Caco-2 (cell line): ENCODE measurements at regions not wholly inside any gene's neighbourhood (a gene's known extent, or its start where the extent isn't known, plus 50 kb on each side); places are given as distances from the start of the nearest gene placed in this dataset.

Experiments
- BruUV-seq: library from RNA; stranded (reverse); fragments of 400-500 nt; replicated peaks from 2 replicates; lab custom pipeline; 2021; lab: Mats Ljungman, UMichigan
- CTCF ChIA-PET: fragments of 300-600 bp; sonication (Branson Sonifier 250); formaldehyde crosslinking; loops from one replicate; lab custom pipeline; 2022; ENCODE audit warnings: antibody characterized with exemption; lab: Charles Lee
- POLR2A ChIA-PET: fragments of 300-600 bp; sonication (Branson Sonifier 250); formaldehyde crosslinking; loops from one replicate; lab custom pipeline; 2022; ENCODE audit warnings: antibody characterized with exemption; lab: Charles Lee
- DNase-seq, 2 experiments: peaks; one replicate each; pipeline versions ENCODE4 v3.0.0 to v3.0.0-alpha.2; 2020 to 2022
- H3K27me3 ChIP-seq: replicated peaks from 2 replicates; pipeline ENCODE4 v1.6.0; 2011; ENCODE audit warnings: low read length; ENCODE audit not compliant: control insufficient read depth, insufficient read depth
- H3K36me3 ChIP-seq: 2 replicates; pipeline ENCODE4 v1.5.1; 2011; ENCODE audit warnings: low read length; ENCODE audit not compliant: control insufficient read depth, insufficient read depth
- H3K4me1 ChIP-seq: fragments of 250-450 bp; sonication (Bioruptor Pico); 2 replicates; pipeline ENCODE4 v1.5.1; 2020; ENCODE audit warnings: mild to moderate bottlenecking
- H3K4me3 ChIP-seq: 2 replicates; pipeline ENCODE4 v1.5.1; 2011; ENCODE audit warnings: low read depth, mild to moderate bottlenecking, control low read depth, low read length
- H3K9me3 ChIP-seq: fragments of 250-450 bp; sonication (Bioruptor Pico); 2 replicates; pipeline ENCODE4 v1.5.1; 2020; ENCODE audit warnings: mild to moderate bottlenecking, moderate library complexity
- H3K27ac Mint-ChIP-seq: one replicate; pipeline ENCODE4 v1.8.0; 2022; ENCODE audit warnings: mixed read lengths; ENCODE audit not compliant: unreplicated experiment
- H3K27me3 Mint-ChIP-seq: one replicate; pipeline ENCODE4 v1.8.0; 2022; ENCODE audit warnings: mixed read lengths; ENCODE audit not compliant: insufficient read depth, unreplicated experiment
- H3K36me3 Mint-ChIP-seq: one replicate; pipeline ENCODE4 v1.8.0; 2022; ENCODE audit warnings: mild to moderate bottlenecking, mixed read lengths; ENCODE audit not compliant: insufficient read depth, unreplicated experiment
- H3K4me1 Mint-ChIP-seq: one replicate; pipeline ENCODE4 v1.8.0; 2022; ENCODE audit warnings: low read depth, mixed read lengths; ENCODE audit not compliant: unreplicated experiment
- H3K4me3 Mint-ChIP-seq: one replicate; pipeline ENCODE4 v1.8.0; 2022; ENCODE audit warnings: mild to moderate bottlenecking, moderate library complexity, mixed read lengths; ENCODE audit not compliant: unreplicated experiment
- H3K9me3 Mint-ChIP-seq: one replicate; pipeline ENCODE4 v1.8.0; 2022; ENCODE audit warnings: mixed read lengths; ENCODE audit not compliant: unreplicated experiment
- CTCF ChIP-seq, 2 experiments: fragments of 200-600 bp in 1 of 2; IDR thresholded peaks; 1 replicate in 1 of 2; 2 replicates in 1 of 2; pipeline versions ENCODE4 v1.5.1 to v1.8.0; 2011 to 2022; ENCODE audit warnings: antibody characterized with exemption in 1 of 2, control low read depth in 1 of 2, inconsistent platforms in 1 of 2, low read depth in 1 of 2, low read length in 1 of 2, mild to moderate bottlenecking in 1 of 2, moderate library complexity in 1 of 2; ENCODE audit not compliant: insufficient read depth in 1 of 2, severe bottlenecking in 1 of 2, unreplicated experiment in 1 of 2
- intact Hi-C: fragments of 100-400 bp; cut with micrococcal nuclease; formaldehyde crosslinking; loops from one replicate; pipeline ENCODE4 v1.10.0; 2022; ENCODE audit not compliant: unreplicated experiment

GRCh38 chr7:131792311-131792710, 235.9 kb upstream of the PODXL start:
- intact Hi-C loops = no loop called here
- H3K27me3 Mint-ChIP-seq = peaks cover 4% of the 10 kb centered on the region
- H3K9me3 ChIP-seq = no peaks in the 10 kb centered on the region
- H3K27me3 ChIP-seq = no peaks in the 10 kb centered on the region
- H3K36me3 ChIP-seq = no peaks in the 10 kb centered on the region
- ChIA-PET CTCF (no interaction called here), POLR2A (no interaction called here)
- H3K4me1 Mint-ChIP-seq = no peaks in the 10 kb centered on the region
- no peak overlapping the region for H3K27ac Mint-ChIP-seq
- peaks cover 5% of the 10 kb centered on the region; the same call in 1 of the 2 replicates for H3K4me1 ChIP-seq
- no TSS peak for BruUV-seq
- no peaks in the 10 kb centered on the region for H3K36me3 Mint-ChIP-seq
- H3K9me3 Mint-ChIP-seq = peaks cover 5% of the 10 kb centered on the region
- DNase-seq = no peak
- TF ChIP-seq CTCF (IDR thresholded peaks at IDR 0.05; ENCODE audit: insufficient read depth in 1 of 2, low read depth in 1 of 2, low read length in 1 of 2, severe bottlenecking in 1 of 2, unreplicated experiment in 1 of 2) = no peak
- no peak overlapping the region for H3K4me3 Mint-ChIP-seq
- H3K4me3 ChIP-seq = no peak overlapping the region

- peaks cover 5% of the 10 kb centered on the region for H3K9me3 Mint-ChIP-seq
- CTCF ChIA-PET = interaction anchor here (0.7 kb wide), 1 partner anchor 272 kb away, joined by 3 read pairs; no protein-coding TSS in a partner anchor
- no peaks in the 10 kb centered on the region for H3K4me1 ChIP-seq
- no peak overlapping the region for H3K4me3 ChIP-seq
- POLR2A ChIA-PET = no interaction called here
- intact Hi-C loops = no loop called here
- H3K36me3 Mint-ChIP-seq = no peaks in the 10 kb centered on the region
- no peak overlapping the region for H3K4me3 Mint-ChIP-seq
- H3K27me3 ChIP-seq = no peaks in the 10 kb centered on the region
- H3K27ac Mint-ChIP-seq = no peak overlapping the region
- TF ChIP-seq CTCF (IDR thresholded peaks at IDR 0.05; ENCODE audit: insufficient read depth in 1 of 2, low read depth in 1 of 2, low read length in 1 of 2, severe bottlenecking in 1 of 2, unreplicated experiment in 1 of 2) = no peak
- BruUV-seq = no TSS peak
- no peaks in the 10 kb centered on the region for H3K9me3 ChIP-seq
- H3K36me3 ChIP-seq = no peaks in the 10 kb centered on the region
- no peaks in the 10 kb centered on the region for H3K4me1 Mint-ChIP-seq
- H3K27me3 Mint-ChIP-seq = peaks cover 4% of the 10 kb centered on the region
- no peak for DNase-seq
Measured at GRCh38 chr7:131787101-131787500, 230.7 kb upstream of the PODXL start.

GRCh38 chr7:131786204-131786603, 229.8 kb upstream of the PODXL start:
- POLR2A ChIA-PET = no interaction called here
- peaks cover 5% of the 10 kb centered on the region for H3K9me3 Mint-ChIP-seq
- Histone ChIP-seq H3K9me3 (no peaks in the 10 kb centered on the region), H3K27me3 (no peaks in the 10 kb centered on the region), H3K4me3 (no peak overlapping the region), H3K36me3 (no peaks in the 10 kb centered on the region), H3K4me1 (no peaks in the 10 kb centered on the region)
- H3K4me1 Mint-ChIP-seq = no peaks in the 10 kb centered on the region
- H3K36me3 Mint-ChIP-seq = no peaks in the 10 kb centered on the region
- CTCF ChIA-PET = no interaction called here
- intact Hi-C loops = no loop called here
- H3K27me3 Mint-ChIP-seq = peaks cover 4% of the 10 kb centered on the region
- H3K4me3 Mint-ChIP-seq = no peak overlapping the region
- DNase-seq = no peak
- TF ChIP-seq CTCF (IDR thresholded peaks at IDR 0.05; ENCODE audit: insufficient read depth in 1 of 2, low read depth in 1 of 2, low read length in 1 of 2, severe bottlenecking in 1 of 2, unreplicated experiment in 1 of 2) = no peak
- no TSS peak for BruUV-seq
- H3K27ac Mint-ChIP-seq = no peak overlapping the region
